GM21825 (cell line): ENCODE measurements at regions not wholly inside any gene's neighbourhood (a gene's known extent, or its start where the extent isn't known, plus 50 kb on each side); places are given as distances from the start of the nearest gene placed in this dataset.

Source experiments
- ATAC-seq: cut with Tn5 transposase; IDR thresholded peaks from one replicate; pipeline ENCODE4 v1.9.1; 2021; ENCODE audit warnings: mild to moderate bottlenecking, moderate library complexity; ENCODE audit not compliant: unreplicated experiment

- ATAC-seq, result no peak
These were observed 122.3 kb upstream of the IL12B start for GRCh38 chr5:159452480-159453167.

- no peak for ATAC-seq
These were observed 122.9 kb upstream of the IL12B start for GRCh38 chr5:159453209-159453608.

- peak; percentile 4 for ATAC-seq
These were observed 126.0 kb upstream of the IL12B start for GRCh38 chr5:159456261-159456660.

- ATAC-seq, result peak; percentile 87
These were observed 126.6 kb upstream of the IL12B start for GRCh38 chr5:159456722-159457465.

GRCh38 chr5:159458217-159458711 is 128.0 kb upstream of the IL12B start:
- peak; percentile 38 for ATAC-seq

GRCh38 chr5:159459132-159459627 is 128.9 kb upstream of the IL12B start:
- no peak for ATAC-seq

- peak; percentile 25 for ATAC-seq
These were observed 129.8 kb upstream of the IL12B start for GRCh38 chr5:159459951-159460538.

GRCh38 chr5:159463590-159464321 is 133.5 kb upstream of the IL12B start:
- no peak for ATAC-seq

- ATAC-seq, result no peak
These were observed 135.3 kb upstream of the IL12B start for GRCh38 chr5:159465604-159466003.

GRCh38 chr5:159467666-159468065 is 137.4 kb upstream of the IL12B start:
- ATAC-seq, result no peak

GRCh38 chr5:159469496-159470372 is 139.4 kb upstream of the IL12B start:
- ATAC-seq, result no peak

GRCh38 chr5:159471904-159472303 is 141.6 kb upstream of the IL12B start:
- no peak for ATAC-seq

GRCh38 chr5:159475026-159475425 is 144.7 kb upstream of the IL12B start:
- ATAC-seq, result no peak

GRCh38 chr5:159478950-159479349 is 148.7 kb upstream of the IL12B start:
- ATAC-seq, result no peak

GRCh38 chr5:159480849-159481248 is 150.6 kb upstream of the IL12B start:
- ATAC-seq, result no peak

- ATAC-seq, result no peak
These were observed 151.5 kb upstream of the IL12B start for GRCh38 chr5:159481751-159482150.

GRCh38 chr5:159486836-159487235 is 156.5 kb upstream of the IL12B start:
- ATAC-seq, result no peak

GRCh38 chr5:159488516-159488915 is 158.2 kb upstream of the IL12B start:
- no peak for ATAC-seq

GRCh38 chr5:159489779-159490178 is 159.5 kb upstream of the IL12B start:
- no peak for ATAC-seq

- no peak for ATAC-seq
These were observed 160.2 kb upstream of the IL12B start for GRCh38 chr5:159490507-159490906.
